ENCODE measurements at regions not wholly inside any gene's neighbourhood (a gene's known extent, or its start where the extent isn't known, plus 50 kb on each side); places are given as distances from the start of the nearest gene placed in this dataset.

DNA sequence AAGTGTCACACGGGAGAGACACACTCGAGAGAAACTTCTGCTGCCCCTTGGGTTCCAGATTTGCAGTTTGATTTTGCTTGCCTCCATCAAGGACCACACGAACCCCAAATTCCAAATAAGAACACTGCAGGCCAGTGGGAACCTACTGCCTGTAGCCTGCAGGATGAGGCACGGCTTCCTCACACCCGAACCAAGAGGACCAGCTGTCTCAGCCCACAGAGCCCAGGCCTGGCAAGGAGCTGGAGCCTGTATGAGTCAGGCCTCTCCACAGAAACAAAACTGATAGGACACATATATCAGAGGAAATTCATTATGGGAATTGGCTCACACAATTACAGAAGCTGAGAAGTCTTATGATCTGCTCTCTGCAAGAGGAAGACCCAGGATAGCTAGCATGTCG lies 188.1 kb upstream of the NSMCE3 start:
- Histone ChIP-seq H3K9me3 (ENCODE audit: control insufficient read depth in 4 of 4, insufficient read depth in 3 of 4, low read length in 3 of 4) (no peaks in the 10 kb centered on the region), H3K36me3 (ENCODE audit: control insufficient read depth in 4 of 4, insufficient read depth in 4 of 4, low read length in 4 of 4) (no peaks in the 10 kb centered on the region), H3K4me1 (ENCODE audit: control insufficient read depth in 5 of 5, insufficient read depth in 5 of 5, low read length in 5 of 5) (peaks cover 0 to 18% (median 0%) of the 10 kb centered on the region in 5 donors), H3K27ac (ENCODE audit: low read depth in 1 of 2, low read length in 1 of 2) (no peak overlapping the region), H3K9ac (ENCODE audit: insufficient read depth in 1 of 2, low read length in 2 of 2) (no peak overlapping the region), H3K27me3 (ENCODE audit: control insufficient read depth in 3 of 3, insufficient read depth in 3 of 3, low read length in 2 of 3) (no peaks in the 10 kb centered on the region), H3K4me3 (no peak overlapping the region)
- WGBS, 2 donors: 80 to 92% methylated on average over 6 of the region's 6 CpGs
- no peak for DNase-seq
- ATAC-seq (ENCODE audit: insufficient read depth, low FRiP score): no peak
- TF ChIP-seq, protein P1, sequence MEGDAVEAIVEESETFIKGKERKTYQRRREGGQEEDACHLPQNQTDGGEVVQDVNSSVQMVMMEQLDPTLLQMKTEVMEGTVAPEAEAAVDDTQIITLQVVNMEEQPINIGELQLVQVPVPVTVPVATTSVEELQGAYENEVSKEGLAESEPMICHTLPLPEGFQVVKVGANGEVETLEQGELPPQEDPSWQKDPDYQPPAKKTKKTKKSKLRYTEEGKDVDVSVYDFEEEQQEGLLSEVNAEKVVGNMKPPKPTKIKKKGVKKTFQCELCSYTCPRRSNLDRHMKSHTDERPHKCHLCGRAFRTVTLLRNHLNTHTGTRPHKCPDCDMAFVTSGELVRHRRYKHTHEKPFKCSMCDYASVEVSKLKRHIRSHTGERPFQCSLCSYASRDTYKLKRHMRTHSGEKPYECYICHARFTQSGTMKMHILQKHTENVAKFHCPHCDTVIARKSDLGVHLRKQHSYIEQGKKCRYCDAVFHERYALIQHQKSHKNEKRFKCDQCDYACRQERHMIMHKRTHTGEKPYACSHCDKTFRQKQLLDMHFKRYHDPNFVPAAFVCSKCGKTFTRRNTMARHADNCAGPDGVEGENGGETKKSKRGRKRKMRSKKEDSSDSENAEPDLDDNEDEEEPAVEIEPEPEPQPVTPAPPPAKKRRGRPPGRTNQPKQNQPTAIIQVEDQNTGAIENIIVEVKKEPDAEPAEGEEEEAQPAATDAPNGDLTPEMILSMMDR (IDR thresholded peaks at IDR 0.05; ENCODE audit: control extremely low read depth, extremely low read depth): no peak

DNA sequence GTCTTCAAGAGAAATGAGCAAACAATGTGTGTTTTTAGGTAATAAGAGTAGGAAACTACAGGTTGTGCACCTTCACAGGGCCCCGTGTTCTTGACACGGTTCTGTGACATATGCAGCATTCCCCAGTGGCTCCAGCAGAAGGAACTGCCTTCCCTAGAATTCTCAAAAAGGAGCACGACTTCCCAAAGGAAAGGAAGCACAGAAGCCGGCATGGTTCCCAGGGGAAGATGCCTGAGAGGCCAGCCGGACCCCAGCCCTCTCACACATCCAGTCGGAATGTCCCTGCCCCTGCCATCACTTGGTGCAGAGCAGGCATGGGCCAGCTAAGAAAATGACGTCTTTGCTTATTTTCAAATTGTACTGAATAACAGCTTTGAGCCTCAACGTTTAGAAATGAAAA lies 187.3 kb upstream of the NSMCE3 start:
- 80 to 84% methylated on average over 8 of the region's 8 CpGs for WGBS, 2 donors

DNA sequence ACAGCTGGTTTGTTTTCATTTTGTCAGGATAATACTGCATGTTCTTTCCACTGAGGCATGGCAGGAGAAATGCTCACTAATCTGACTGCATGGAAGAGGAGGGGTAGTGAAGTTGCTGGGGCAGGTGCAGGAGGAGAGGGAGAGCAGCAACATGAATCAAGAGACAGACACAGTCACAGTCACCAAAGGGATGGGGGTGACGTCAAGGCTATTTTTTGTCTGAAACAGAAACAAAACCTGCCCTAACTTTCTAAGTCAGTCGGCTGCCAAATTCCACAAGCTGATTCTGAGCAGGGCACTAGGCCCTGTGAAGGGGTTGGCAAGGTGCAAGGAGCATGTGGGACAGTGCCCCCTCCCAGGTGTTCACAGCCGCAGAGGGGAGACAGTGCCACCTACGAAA lies 186.6 kb upstream of the NSMCE3 start:
- TF ChIP-seq, protein P1 (IDR thresholded peaks at IDR 0.05; ENCODE audit: control extremely low read depth, extremely low read depth): no peak
- Histone ChIP-seq H3K9ac (ENCODE audit: insufficient read depth in 1 of 2, low read length in 2 of 2) (no peak overlapping the region), H3K4me1 (ENCODE audit: control insufficient read depth in 5 of 5, insufficient read depth in 5 of 5, low read length in 5 of 5) (peaks cover 0 to 24% (median 0%) of the 10 kb centered on the region in 5 donors), H3K36me3 (ENCODE audit: control insufficient read depth in 4 of 4, insufficient read depth in 4 of 4, low read length in 4 of 4) (no peaks in the 10 kb centered on the region), H3K27ac (ENCODE audit: low read depth in 1 of 2, low read length in 1 of 2) (no peak overlapping the region), H3K9me3 (ENCODE audit: control insufficient read depth in 4 of 4, insufficient read depth in 3 of 4, low read length in 3 of 4) (no peaks in the 10 kb centered on the region), H3K27me3 (ENCODE audit: control insufficient read depth in 3 of 3, insufficient read depth in 3 of 3, low read length in 2 of 3) (no peaks in the 10 kb centered on the region), H3K4me3 (no peak overlapping the region)
- WGBS, 2 donors: 91% methylated on average over 4 of the region's 4 CpGs
- no peak for DNase-seq
- no peak for ATAC-seq (ENCODE audit: insufficient read depth, low FRiP score)

More for the DNA sequence above, 187.3 kb upstream of the NSMCE3 start:
- Histone ChIP-seq H3K4me1 (ENCODE audit: control insufficient read depth in 5 of 5, insufficient read depth in 5 of 5, low read length in 5 of 5) (peaks cover 0 to 19% (median 0%) of the 10 kb centered on the region in 5 donors), H3K4me3 (no peak overlapping the region), H3K9me3 (ENCODE audit: control insufficient read depth in 4 of 4, insufficient read depth in 3 of 4, low read length in 3 of 4) (no peaks in the 10 kb centered on the region), H3K9ac (ENCODE audit: insufficient read depth in 1 of 2, low read length in 2 of 2) (no peak overlapping the region), H3K27me3 (ENCODE audit: control insufficient read depth in 3 of 3, insufficient read depth in 3 of 3, low read length in 2 of 3) (no peaks in the 10 kb centered on the region), H3K27ac (ENCODE audit: low read depth in 1 of 2, low read length in 1 of 2) (no peak overlapping the region), H3K36me3 (ENCODE audit: control insufficient read depth in 4 of 4, insufficient read depth in 4 of 4, low read length in 4 of 4) (no peaks in the 10 kb centered on the region)
- DNase-seq (no peak), ATAC-seq (ENCODE audit: insufficient read depth, low FRiP score) (no peak)
- TF ChIP-seq, protein P1 (IDR thresholded peaks at IDR 0.05; ENCODE audit: control extremely low read depth, extremely low read depth): no peak

DNA sequence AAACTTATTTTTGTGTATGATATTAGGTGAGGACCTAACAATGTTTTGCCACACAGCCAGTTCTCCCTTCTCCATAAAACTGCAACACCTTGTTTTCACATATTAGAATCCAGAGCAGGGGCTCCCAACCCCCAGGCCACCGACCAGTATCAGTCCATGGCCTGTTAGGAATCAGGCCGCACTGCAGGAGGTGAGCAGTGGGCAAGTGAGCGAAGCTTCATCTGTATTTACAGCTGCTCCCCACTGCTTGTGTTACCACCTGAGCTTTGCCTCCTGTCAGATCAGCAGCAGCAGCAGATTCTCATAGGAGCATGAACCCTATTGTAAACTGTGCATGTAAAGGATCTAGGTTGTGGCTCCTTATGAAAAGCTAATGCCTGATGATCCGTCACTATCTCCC lies 185.9 kb upstream of the NSMCE3 start:
- TF ChIP-seq, protein P1 (IDR thresholded peaks at IDR 0.05; ENCODE audit: control extremely low read depth, extremely low read depth): no peak
- Histone ChIP-seq H3K36me3 (ENCODE audit: control insufficient read depth in 4 of 4, insufficient read depth in 4 of 4, low read length in 4 of 4) (no peaks in the 10 kb centered on the region), H3K27ac (ENCODE audit: low read depth in 1 of 2, low read length in 1 of 2) (no peak overlapping the region), H3K9me3 (ENCODE audit: control insufficient read depth in 4 of 4, insufficient read depth in 3 of 4, low read length in 3 of 4) (no peaks in the 10 kb centered on the region), H3K4me3 (no peak overlapping the region), H3K9ac (ENCODE audit: insufficient read depth in 1 of 2, low read length in 2 of 2) (no peak overlapping the region), H3K27me3 (ENCODE audit: control insufficient read depth in 3 of 3, insufficient read depth in 3 of 3, low read length in 2 of 3) (no peaks in the 10 kb centered on the region), H3K4me1 (ENCODE audit: control insufficient read depth in 5 of 5, insufficient read depth in 5 of 5, low read length in 5 of 5) (peaks cover 0 to 24% (median 0%) of the 10 kb centered on the region in 5 donors)
- ATAC-seq (ENCODE audit: insufficient read depth, low FRiP score): no peak
- no peak for DNase-seq
- 88 to 95% methylated on average over 4 of the region's 4 CpGs for WGBS, 2 donors

Data from lung (tissue), 11 donors.